ENCODE measurements at regions not wholly inside any gene's neighbourhood (a gene's known extent, or its start where the extent isn't known, plus 50 kb on each side); places are given as distances from the start of the nearest gene placed in this dataset.

- TF ChIP-seq CTCF (IDR thresholded peaks at IDR 0.05), result no peak
- no peak for TF ChIP-seq POLR2A (IDR thresholded peaks at IDR 0.05; ENCODE audit: low read depth)
- no peak for TF ChIP-seq EP300 (IDR thresholded peaks at IDR 0.05)
- TF ChIP-seq POLR2AphosphoS5 (IDR thresholded peaks at IDR 0.05), result no peak
Observed at GRCh38 chr5:60509519-60509918, 190.4 kb downstream of the DEPDC1B start.
